A673 (cell line): ENCODE measurements at regions not wholly inside any gene's neighbourhood (a gene's known extent, or its start where the extent isn't known, plus 50 kb on each side); places are given as distances from the start of the nearest gene placed in this dataset.

ENCODE experiments used
- BruUV-seq: library from RNA; stranded (reverse); fragments of 400-500 nt; replicated peaks from 2 replicates; lab custom pipeline; 2021; lab: Mats Ljungman, UMichigan
- CTCF ChIA-PET: fragments of 300-600 bp; sonication (Branson Sonifier 250); formaldehyde crosslinking; loops from one replicate; lab custom pipeline; 2022; ENCODE audit warnings: antibody characterized with exemption; lab: Charles Lee
- POLR2A ChIA-PET: fragments of 300-600 bp; sonication (Branson Sonifier 250); formaldehyde crosslinking; loops from one replicate; lab custom pipeline; 2022; ENCODE audit warnings: antibody characterized with exemption; ENCODE audit not compliant: low non-redundant PET; lab: Charles Lee
- DNase-seq: peaks from one replicate; pipeline ENCODE4 v3.0.0-alpha.2; 2015; ENCODE audit warnings: low spot score
- H3K27ac ChIP-seq: fragments of 200-600 bp; sonication (generic); 2 replicates; pipeline ENCODE4 v1.5.1; 2016; ENCODE audit warnings: mixed run types, low read depth, mild to moderate bottlenecking, mixed read lengths, antibody characterized with exemption, low read length; ENCODE audit not compliant: poor library complexity, severe bottlenecking
- H3K27me3 ChIP-seq: fragments of 200-600 bp; sonication (generic); replicated peaks from 2 replicates; pipeline ENCODE4 v1.6.1; 2017; ENCODE audit warnings: mixed run types, low read depth, mild to moderate bottlenecking, mixed read lengths, antibody characterized with exemption, low read length; ENCODE audit not compliant: insufficient read depth, poor library complexity
- H3K36me3 ChIP-seq: fragments of 200-600 bp; sonication (generic); 2 replicates; pipeline ENCODE4 v1.6.1; 2016; ENCODE audit warnings: mixed run types, mild to moderate bottlenecking, mixed read lengths, antibody characterized with exemption, low read length; ENCODE audit not compliant: insufficient read depth, poor library complexity, severe bottlenecking
- H3K4me1 ChIP-seq: fragments of 200-600 bp; sonication (generic); 2 replicates; pipeline ENCODE4 v1.6.1; 2017; ENCODE audit warnings: mixed run types, mild to moderate bottlenecking, mixed read lengths, antibody characterized with exemption, low read length; ENCODE audit not compliant: insufficient read depth, poor library complexity, severe bottlenecking
- H3K4me3 ChIP-seq: fragments of 200-600 bp; sonication (generic); 2 replicates; pipeline ENCODE4 v1.5.1; 2016; ENCODE audit warnings: low read depth, mixed run types, mild to moderate bottlenecking, mixed read lengths, low read length; ENCODE audit not compliant: poor library complexity, severe bottlenecking
- H3K9me3 ChIP-seq: fragments of 200-600 bp; sonication (generic); 2 replicates; pipeline ENCODE4 v1.6.1; 2016; ENCODE audit warnings: mixed run types, low read depth, mild to moderate bottlenecking, mixed read lengths, antibody characterized with exemption, low read length; ENCODE audit not compliant: poor library complexity, severe bottlenecking
- EZH2 ChIP-seq: fragments of 200-600 bp; sonication (generic); IDR thresholded peaks from 2 replicates; pipeline ENCODE4 v1.6.1; 2017; ENCODE audit warnings: borderline replicate concordance, low read depth, mild to moderate bottlenecking, mixed read lengths, antibody characterized with exemption, low read length; ENCODE audit not compliant: poor library complexity, severe bottlenecking
- intact Hi-C: fragments of 100-400 bp; cut with micrococcal nuclease; formaldehyde crosslinking; loops from one replicate; pipeline ENCODE4 v1.10.0; 2022; ENCODE audit not compliant: unreplicated experiment
- TF ChIP-seq, protein P1 (sequence below): fragments of 300-800, 200-600 bp; sonication (generic); conservative IDR thresholded peaks from 2 replicates; pipeline ENCODE4 v1.5.1; 2017; ENCODE audit warnings: low read depth, mild to moderate bottlenecking, antibody characterized with exemption, low read length, moderate library complexity, mixed read lengths

DNA sequence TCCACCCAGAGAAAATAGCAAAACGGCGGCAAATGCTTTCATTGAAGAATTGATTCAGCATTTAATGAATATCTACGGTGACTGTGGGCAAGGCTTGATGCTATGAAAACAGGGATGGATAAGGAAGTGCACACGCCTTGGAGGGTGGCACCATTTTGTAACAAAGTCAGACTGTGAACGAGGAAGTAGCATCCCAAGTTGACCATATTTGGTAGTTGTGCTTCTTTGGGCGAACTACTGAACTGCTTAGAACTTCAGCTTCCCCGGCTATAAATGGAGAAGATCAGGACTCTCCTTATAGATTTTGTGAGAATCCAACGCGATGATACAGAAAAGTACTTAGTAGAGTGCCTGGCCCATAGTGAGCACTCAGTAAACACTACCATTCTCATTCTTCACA, 303.2 kb downstream of the MAF start:
- POLR2A ChIA-PET: no interaction called here
- no peak overlapping the region for H3K27ac ChIP-seq
- no TSS peak for BruUV-seq
- no peak overlapping the region for H3K4me3 ChIP-seq
- H3K36me3 ChIP-seq: no peaks in the 10 kb centered on the region
- DNase-seq: no peak
- H3K9me3 ChIP-seq: peaks cover 3% of the 10 kb centered on the region
- no peaks in the 10 kb centered on the region for H3K4me1 ChIP-seq
- TF ChIP-seq, protein P1, sequence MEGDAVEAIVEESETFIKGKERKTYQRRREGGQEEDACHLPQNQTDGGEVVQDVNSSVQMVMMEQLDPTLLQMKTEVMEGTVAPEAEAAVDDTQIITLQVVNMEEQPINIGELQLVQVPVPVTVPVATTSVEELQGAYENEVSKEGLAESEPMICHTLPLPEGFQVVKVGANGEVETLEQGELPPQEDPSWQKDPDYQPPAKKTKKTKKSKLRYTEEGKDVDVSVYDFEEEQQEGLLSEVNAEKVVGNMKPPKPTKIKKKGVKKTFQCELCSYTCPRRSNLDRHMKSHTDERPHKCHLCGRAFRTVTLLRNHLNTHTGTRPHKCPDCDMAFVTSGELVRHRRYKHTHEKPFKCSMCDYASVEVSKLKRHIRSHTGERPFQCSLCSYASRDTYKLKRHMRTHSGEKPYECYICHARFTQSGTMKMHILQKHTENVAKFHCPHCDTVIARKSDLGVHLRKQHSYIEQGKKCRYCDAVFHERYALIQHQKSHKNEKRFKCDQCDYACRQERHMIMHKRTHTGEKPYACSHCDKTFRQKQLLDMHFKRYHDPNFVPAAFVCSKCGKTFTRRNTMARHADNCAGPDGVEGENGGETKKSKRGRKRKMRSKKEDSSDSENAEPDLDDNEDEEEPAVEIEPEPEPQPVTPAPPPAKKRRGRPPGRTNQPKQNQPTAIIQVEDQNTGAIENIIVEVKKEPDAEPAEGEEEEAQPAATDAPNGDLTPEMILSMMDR: no peak
- no peak for TF ChIP-seq EZH2
- CTCF ChIA-PET: no interaction called here
- no peaks in the 10 kb centered on the region for H3K27me3 ChIP-seq
- intact Hi-C loops: no loop called here

DNA sequence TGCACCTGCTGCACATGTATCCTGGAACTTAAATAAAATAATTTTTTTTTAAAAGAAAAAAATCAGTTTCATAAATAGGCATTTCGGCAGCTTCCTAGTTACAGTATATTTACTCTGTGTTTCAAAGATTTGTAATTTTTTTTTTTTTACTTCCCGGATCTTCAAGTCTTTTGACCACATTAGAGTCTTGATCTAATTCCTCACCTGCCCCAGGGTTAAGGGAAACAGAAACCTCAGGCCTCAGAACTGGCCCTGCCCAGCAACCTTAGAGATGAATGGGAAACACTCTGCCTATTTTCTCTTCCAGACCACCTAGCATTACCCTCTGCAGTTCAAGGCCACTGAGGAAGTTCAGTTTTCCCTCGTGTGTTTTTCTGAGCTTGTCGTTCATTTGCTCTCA, 304.0 kb downstream of the MAF start:
- TF ChIP-seq, protein P1: no peak
- no peak for TF ChIP-seq EZH2
- CTCF ChIA-PET: no interaction called here

DNA sequence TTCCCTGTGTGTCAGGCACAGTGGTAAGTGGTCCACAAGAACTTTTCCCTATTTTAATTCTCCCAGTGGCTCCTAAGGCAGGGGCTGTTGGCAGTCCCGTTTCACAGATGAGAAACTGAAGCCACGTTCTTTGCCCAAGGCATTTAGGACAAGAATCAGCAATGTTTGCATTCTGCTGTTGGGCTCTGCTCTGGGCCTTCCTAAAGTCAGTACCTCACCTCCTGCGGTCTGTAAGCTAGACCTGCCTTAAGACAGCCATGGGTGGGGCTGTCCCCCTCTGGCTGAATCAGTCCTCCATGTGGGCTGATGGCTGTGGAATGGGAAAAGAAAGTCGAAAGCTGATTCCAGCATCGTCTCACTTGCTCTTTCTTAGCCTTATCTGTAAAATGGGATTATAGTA, 304.8 kb downstream of the MAF start:
- CTCF ChIA-PET: no interaction called here
- BruUV-seq: no TSS peak
- Histone ChIP-seq H3K9me3 (peaks cover 3% of the 10 kb centered on the region), H3K27me3 (no peaks in the 10 kb centered on the region), H3K27ac (no peak overlapping the region), H3K4me1 (no peaks in the 10 kb centered on the region), H3K4me3 (no peak overlapping the region), H3K36me3 (no peaks in the 10 kb centered on the region)
- DNase-seq: no peak
- intact Hi-C loops: no loop called here
- POLR2A ChIA-PET: no interaction called here
- TF ChIP-seq, protein P1: no peak
- TF ChIP-seq EZH2: no peak

More for the DNA sequence above, 304.0 kb downstream of the MAF start:
- no peaks in the 10 kb centered on the region for H3K27me3 ChIP-seq
- POLR2A ChIA-PET: no interaction called here
- no peaks in the 10 kb centered on the region for H3K4me1 ChIP-seq
- DNase-seq: no peak
- H3K9me3 ChIP-seq: peaks cover 3% of the 10 kb centered on the region
- BruUV-seq: no TSS peak
- H3K36me3 ChIP-seq: no peaks in the 10 kb centered on the region
- H3K27ac ChIP-seq: no peak overlapping the region
- H3K4me3 ChIP-seq: no peak overlapping the region
- intact Hi-C loops: no loop called here
